T-cell (primary cell): ENCODE measurements at regions not wholly inside any gene's neighbourhood (a gene's known extent, or its start where the extent isn't known, plus 50 kb on each side); places are given as distances from the start of the nearest gene placed in this dataset.

Experiments
- ATAC-seq, 4 experiments: fragments of 200-7000 bp in 3 of 4; fragments of 150-1000 bp in 1 of 4; cut with Tn5 transposase; replicated peaks in 1 of 4; 1 replicate in 3 of 4; 2 replicates in 1 of 4; pipeline ENCODE4 v1.10.0; 2021; ENCODE audit warnings: moderate library complexity in 3 of 4, mild to moderate bottlenecking in 2 of 4, moderate number of reproducible peaks in 1 of 4
- CTCF ChIA-PET, 2 donors: fragments of 300-600 bp; sonication (Branson Sonifier 250); formaldehyde crosslinking; loops; one replicate each; lab custom pipeline; 2022; ENCODE audit warnings: antibody characterized with exemption in 2 of 2; lab: Charles Lee
- POLR2A ChIA-PET, 2 donors: fragments of 300-600 bp; sonication (Branson Sonifier 250); formaldehyde crosslinking; loops; one replicate each; lab custom pipeline; 2022; ENCODE audit warnings: antibody characterized with exemption in 2 of 2; lab: Charles Lee
- DNase-seq, 35 experiments: peaks; one replicate each; pipeline versions ENCODE4 v3.0.0 to v3.0.0-alpha.2; 2013 to 2023
- H3K27ac ChIP-seq: one replicate; pipeline ENCODE4 v1.5.1; 2013; ENCODE audit warnings: low read length
- H3K27me3 ChIP-seq, 2 experiments: replicated peaks in 1 of 2; 1 replicate in 1 of 2; 2 replicates in 1 of 2; pipeline versions ENCODE4 v1.6.1 to v1.7.0; 2013; ENCODE audit warnings: low read length in 1 of 2, mixed read lengths in 1 of 2; ENCODE audit not compliant: control insufficient read depth in 2 of 2, insufficient read depth in 2 of 2; ENCODE audit errors: extremely low read depth in 1 of 2
- H3K36me3 ChIP-seq, 2 donors: 1 replicate in 1 of 2; 2 replicates in 1 of 2; pipeline versions ENCODE4 v1.6.1 to v1.7.0; 2013; ENCODE audit warnings: low read length in 1 of 2; ENCODE audit not compliant: control insufficient read depth in 2 of 2, insufficient read depth in 1 of 2; ENCODE audit errors: extremely low read depth in 1 of 2
- H3K4me1 ChIP-seq, 2 experiments: 1 replicate in 1 of 2; 2 replicates in 1 of 2; pipeline versions ENCODE4 v1.6.1 to v1.7.0; 2013; ENCODE audit warnings: low read length in 2 of 2, mixed read lengths in 1 of 2; ENCODE audit not compliant: insufficient read depth in 2 of 2, control insufficient read depth in 1 of 2; ENCODE audit errors: extremely low read depth in 1 of 2
- H3K4me3 ChIP-seq, 2 donors: 1 replicate in 1 of 2; 2 replicates in 1 of 2; pipeline versions ENCODE4 v1.5.1 to v1.7.0; 2013; ENCODE audit warnings: mild to moderate bottlenecking in 2 of 2, low read length in 1 of 2, moderate library complexity in 1 of 2; ENCODE audit not compliant: control insufficient read depth in 1 of 2; ENCODE audit errors: extremely low read depth in 1 of 2
- H3K9me3 ChIP-seq: 2 replicates; pipeline ENCODE4 v1.7.0; 2013
- H3K27ac Mint-ChIP-seq, 2 donors: one replicate each; pipeline ENCODE4 v1.8.0; 2020 to 2021; ENCODE audit warnings: mild to moderate bottlenecking in 2 of 2, mixed read lengths in 2 of 2
- H3K27me3 Mint-ChIP-seq, 2 donors: one replicate each; pipeline ENCODE4 v1.8.0; 2021 to 2022; ENCODE audit warnings: mixed read lengths in 2 of 2
- H3K36me3 Mint-ChIP-seq: one replicate; pipeline ENCODE4 v1.8.0; 2021; ENCODE audit warnings: mixed read lengths
- H3K4me1 Mint-ChIP-seq, 3 donors: one replicate each; pipeline ENCODE4 v1.8.0; 2020 to 2022; ENCODE audit warnings: mixed read lengths in 3 of 3, mild to moderate bottlenecking in 1 of 3
- H3K4me3 Mint-ChIP-seq, 3 donors: one replicate each; pipeline ENCODE4 v1.8.0; 2020 to 2022; ENCODE audit warnings: mild to moderate bottlenecking in 3 of 3, mixed read lengths in 3 of 3, moderate library complexity in 3 of 3
- H3K9me3 Mint-ChIP-seq, 3 donors: one replicate each; pipeline ENCODE4 v1.8.0; 2020 to 2022; ENCODE audit warnings: mixed read lengths in 3 of 3
- WGBS: methylation state at CpG from one replicate; pipeline ENCODE4 v1.1.5; 2013; ENCODE audit warnings: missing lambda C conversion rate; ENCODE audit not compliant: insufficient coverage; 5-methylcytosine and 5-hydroxymethylcytosine counted together

- peaks cover 10 to 19% (median 11%) of the 10 kb centered on the region in 3 donors for H3K9me3 Mint-ChIP-seq
- H3K4me3 Mint-ChIP-seq: no peak overlapping the region
- H3K27me3 Mint-ChIP-seq: no peaks in the 10 kb centered on the region
- ATAC-seq (no peak), DNase-seq (no peak)
- ChIA-PET CTCF (no interaction called here), POLR2A (no interaction called here)
- H3K27me3 ChIP-seq: no peaks in the 10 kb centered on the region
- H3K4me3 ChIP-seq: no peak overlapping the region
- H3K27ac Mint-ChIP-seq: no peak overlapping the region
- H3K36me3 Mint-ChIP-seq: no peaks in the 10 kb centered on the region
- H3K4me1 Mint-ChIP-seq: no peaks in the 10 kb centered on the region
- WGBS: 29% methylated on average over 1 of the region's 2 CpGs
- no peak overlapping the region for H3K27ac ChIP-seq
- no peaks in the 10 kb centered on the region for H3K36me3 ChIP-seq
- H3K4me1 ChIP-seq: no peaks in the 10 kb centered on the region
- H3K9me3 ChIP-seq: peaks cover 3% of the 10 kb centered on the region
These were observed 187.7 kb upstream of the KCNN2 start for GRCh38 chr5:114174131-114174530.

- no peaks in the 10 kb centered on the region for H3K27me3 ChIP-seq
- no peak overlapping the region for H3K4me3 ChIP-seq
- H3K36me3 Mint-ChIP-seq: no peaks in the 10 kb centered on the region
- ChIA-PET POLR2A (no interaction called here), CTCF (no interaction called here)
- no peaks in the 10 kb centered on the region for H3K4me1 ChIP-seq
- no peak for DNase-seq
- no peak for ATAC-seq
- peaks cover 4 to 11% (median 6%) of the 10 kb centered on the region in 3 donors for H3K9me3 Mint-ChIP-seq
- no peaks in the 10 kb centered on the region for H3K27me3 Mint-ChIP-seq
- WGBS: no CpG with 5 or more reads among the region's 1 CpG
- no peak overlapping the region for H3K27ac ChIP-seq
- H3K4me3 Mint-ChIP-seq: no peak overlapping the region
- peaks cover 3% of the 10 kb centered on the region for H3K9me3 ChIP-seq
- H3K4me1 Mint-ChIP-seq: no peaks in the 10 kb centered on the region
- no peaks in the 10 kb centered on the region for H3K36me3 ChIP-seq
- H3K27ac Mint-ChIP-seq: no peak overlapping the region
These were observed 187.0 kb upstream of the KCNN2 start for GRCh38 chr5:114174837-114175236.

- Histone ChIP-seq H3K4me1 (no peaks in the 10 kb centered on the region), H3K36me3 (no peaks in the 10 kb centered on the region), H3K4me3 (no peak overlapping the region), H3K27ac (no peak overlapping the region), H3K27me3 (no peaks in the 10 kb centered on the region), H3K9me3 (peaks cover 3% of the 10 kb centered on the region)
- no peak for ATAC-seq
- Mint-ChIP-seq H3K36me3 (no peaks in the 10 kb centered on the region), H3K9me3 (peaks cover 4 to 9% (median 6%) of the 10 kb centered on the region in 3 donors), H3K27me3 (no peaks in the 10 kb centered on the region), H3K27ac (no peak overlapping the region), H3K4me3 (no peak overlapping the region), H3K4me1 (no peaks in the 10 kb centered on the region)
- POLR2A ChIA-PET: no interaction called here
- CTCF ChIA-PET: no interaction called here
- no peak for DNase-seq
These were observed 185.5 kb upstream of the KCNN2 start for GRCh38 chr5:114176356-114176755.

GRCh38 chr5:114179134-114179533 is 182.7 kb upstream of the KCNN2 start:
- Mint-ChIP-seq H3K27ac (no peak overlapping the region), H3K4me3 (no peak overlapping the region), H3K4me1 (no peaks in the 10 kb centered on the region), H3K27me3 (no peaks in the 10 kb centered on the region), H3K9me3 (peaks cover 0 to 15% (median 9%) of the 10 kb centered on the region in 3 donors), H3K36me3 (no peaks in the 10 kb centered on the region)
- Histone ChIP-seq H3K27me3 (no peaks in the 10 kb centered on the region), H3K4me1 (no peaks in the 10 kb centered on the region), H3K9me3 (peaks cover 1% of the 10 kb centered on the region), H3K36me3 (no peaks in the 10 kb centered on the region), H3K27ac (no peak overlapping the region), H3K4me3 (no peak overlapping the region)
- POLR2A ChIA-PET: no interaction called here
- CTCF ChIA-PET: no interaction called here
- ATAC-seq (no peak), DNase-seq (no peak)
- WGBS: 40% methylated on average over 1 of the region's 2 CpGs

- H3K4me1 ChIP-seq: no peaks in the 10 kb centered on the region
- no CpG with 5 or more reads among the region's 1 CpG for WGBS
- DNase-seq (no peak), ATAC-seq (no peak)
- no peak overlapping the region for H3K27ac Mint-ChIP-seq
- no peak overlapping the region for H3K4me3 ChIP-seq
- H3K36me3 ChIP-seq: no peaks in the 10 kb centered on the region
- H3K4me3 Mint-ChIP-seq: no peak overlapping the region
- ChIA-PET CTCF (no interaction called here), POLR2A (no interaction called here)
- no peaks in the 10 kb centered on the region for H3K9me3 ChIP-seq
- H3K27me3 Mint-ChIP-seq: no peaks in the 10 kb centered on the region
- no peak overlapping the region for H3K27ac ChIP-seq
- H3K27me3 ChIP-seq: peaks cover 0 to 2% of the 10 kb centered on the region in 2 experiments
- H3K9me3 Mint-ChIP-seq: peaks cover 0 to 19% (median 9%) of the 10 kb centered on the region in 3 donors
- no peaks in the 10 kb centered on the region for H3K36me3 Mint-ChIP-seq
- no peaks in the 10 kb centered on the region for H3K4me1 Mint-ChIP-seq
These were observed 177.9 kb upstream of the KCNN2 start for GRCh38 chr5:114184006-114184405.

GRCh38 chr5:114185274-114185673 is 176.6 kb upstream of the KCNN2 start:
- no peak overlapping the region for H3K27ac ChIP-seq
- DNase-seq: no peak
- H3K27me3 ChIP-seq: peaks cover 0 to 2% of the 10 kb centered on the region in 2 experiments
- no peak overlapping the region for H3K4me3 ChIP-seq
- Mint-ChIP-seq H3K27ac (no peak overlapping the region), H3K4me3 (no peak overlapping the region), H3K9me3 (peaks cover 0 to 24% (median 9%) of the 10 kb centered on the region in 3 donors), H3K36me3 (no peaks in the 10 kb centered on the region), H3K4me1 (no peaks in the 10 kb centered on the region), H3K27me3 (no peaks in the 10 kb centered on the region)
- no peak for ATAC-seq
- ChIA-PET CTCF (no interaction called here), POLR2A (no interaction called here)
- H3K9me3 ChIP-seq: no peaks in the 10 kb centered on the region
- WGBS: 84% methylated on average over 3 of the region's 8 CpGs
- H3K4me1 ChIP-seq: no peaks in the 10 kb centered on the region
- no peaks in the 10 kb centered on the region for H3K36me3 ChIP-seq

GRCh38 chr5:114191441-114191840 is 170.4 kb upstream of the KCNN2 start:
- H3K9me3 ChIP-seq: no peaks in the 10 kb centered on the region
- no peak for DNase-seq
- peaks cover 0 to 12% (median 7%) of the 10 kb centered on the region in 3 donors for H3K9me3 Mint-ChIP-seq
- no CpG with 5 or more reads among the region's 1 CpG for WGBS
- H3K36me3 Mint-ChIP-seq: no peaks in the 10 kb centered on the region
- H3K4me3 ChIP-seq: no peak overlapping the region
- H3K4me1 ChIP-seq: no peaks in the 10 kb centered on the region
- H3K4me3 Mint-ChIP-seq: no peak overlapping the region
- no peaks in the 10 kb centered on the region for H3K36me3 ChIP-seq
- H3K27me3 Mint-ChIP-seq: no peaks in the 10 kb centered on the region
- no peak overlapping the region for H3K27ac Mint-ChIP-seq
- ChIA-PET POLR2A (interaction anchor here in 1 of 2 donors (0.6 kb wide), 1 partner anchor 117 kb away, joined by 4 read pairs; no protein-coding TSS in a partner anchor), CTCF (no interaction called here)
- H3K4me1 Mint-ChIP-seq: no peaks in the 10 kb centered on the region
- ATAC-seq: no peak
- H3K27me3 ChIP-seq: no peaks in the 10 kb centered on the region
- H3K27ac ChIP-seq: no peak overlapping the region
